Tibial artery (tissue), 4 donors: ENCODE measurements at regions not wholly inside any gene's neighbourhood (a gene's known extent, or its start where the extent isn't known, plus 50 kb on each side); places are given as distances from the start of the nearest gene placed in this dataset.

ENCODE experiments used
- DNase-seq, 2 donors: peaks; one replicate each; pipeline ENCODE4 v3.0.0-alpha.2; 2019
- H3K27ac ChIP-seq, 2 donors: fragments of 200-600 bp; sonication (generic) in 1 of 2; 1 replicate in 1 of 2; 2 replicates in 1 of 2; pipeline ENCODE4 v1.5.1; 2018 to 2019; ENCODE audit warnings: mild to moderate bottlenecking in 1 of 2
- H3K27me3 ChIP-seq, 2 donors: fragments of 200-600 bp; sonication (generic) in 1 of 2; one replicate each; pipeline versions ENCODE4 v1.5.1 to v1.6.0; 2016 to 2019
- H3K36me3 ChIP-seq, 3 donors: fragments of 200-600 bp; sonication (generic) in 2 of 3; one replicate each; pipeline ENCODE4 v1.5.1; 2016 to 2019; ENCODE audit warnings: mild to moderate bottlenecking in 2 of 3
- H3K4me1 ChIP-seq, 4 donors: fragments of 200-600 bp; sonication (generic) in 2 of 4; 1 replicate in 3 of 4; 2 replicates in 1 of 4; pipeline ENCODE4 v1.5.1; 2016 to 2019
- H3K4me3 ChIP-seq, 2 donors: fragments of 200-600 bp; sonication (generic) in 1 of 2; 1 replicate in 1 of 2; 2 replicates in 1 of 2; pipeline ENCODE4 v1.5.1; 2018 to 2019; ENCODE audit warnings: mild to moderate bottlenecking in 2 of 2
- H3K9me3 ChIP-seq, 3 donors: fragments of 200-600 bp; sonication (generic) in 1 of 3; one replicate each; pipeline ENCODE4 v1.5.1; 2016 to 2019
- CTCF ChIP-seq, 2 experiments: fragments of 200-600 bp in 1 of 2; fragments of 450-650 bp in 1 of 2; IDR thresholded peaks; one replicate each; pipeline ENCODE4 v1.5.1; 2017 to 2019; ENCODE audit warnings: antibody characterized with exemption in 2 of 2, mild to moderate bottlenecking in 1 of 2, moderate library complexity in 1 of 2
- intact Hi-C: fragments of 100-400 bp; cut with DNase I; formaldehyde crosslinking; loops from one replicate; pipeline ENCODE4 v1.15.0; 2023; ENCODE audit warnings: low total_unique reads

GRCh38 chr12:28966046-28966780, 182.9 kb upstream of the FAR2 start:
- peaks cover 0 to 7% (median 4%) of the 10 kb centered on the region in 4 donors for H3K4me1 ChIP-seq
- no peak for DNase-seq
- no peaks in the 10 kb centered on the region for H3K9me3 ChIP-seq
- no peaks in the 10 kb centered on the region for H3K36me3 ChIP-seq
- intact Hi-C loops, result no loop called here
- H3K27ac ChIP-seq, result no peak overlapping the region
- no peaks in the 10 kb centered on the region for H3K27me3 ChIP-seq
- no peak for TF ChIP-seq CTCF (IDR thresholded peaks at IDR 0.05)
- no peak overlapping the region for H3K4me3 ChIP-seq

GRCh38 chr12:28967426-28967825, 181.7 kb upstream of the FAR2 start:
- intact Hi-C loops, result no loop called here
- Histone ChIP-seq H3K9me3 (no peaks in the 10 kb centered on the region), H3K27me3 (no peaks in the 10 kb centered on the region), H3K4me1 (peaks cover 0 to 7% (median 4%) of the 10 kb centered on the region in 4 donors), H3K36me3 (no peaks in the 10 kb centered on the region), H3K4me3 (no peak overlapping the region), H3K27ac (no peak overlapping the region)
- DNase-seq, result no peak
- no peak for TF ChIP-seq CTCF (IDR thresholded peaks at IDR 0.05)

- intact Hi-C loops, result no loop called here
- no peaks in the 10 kb centered on the region for H3K36me3 ChIP-seq
- TF ChIP-seq CTCF (IDR thresholded peaks at IDR 0.05), result no peak
- H3K4me3 ChIP-seq, result no peak overlapping the region
- DNase-seq, result no peak
- H3K4me1 ChIP-seq, result no peaks in the 10 kb centered on the region
- no peaks in the 10 kb centered on the region for H3K27me3 ChIP-seq
- H3K27ac ChIP-seq, result no peak overlapping the region
- H3K9me3 ChIP-seq, result no peaks in the 10 kb centered on the region
Observed at GRCh38 chr12:28973491-28973890, 175.6 kb upstream of the FAR2 start.

- intact Hi-C loops, result no loop called here
- no peak for DNase-seq
- no peaks in the 10 kb centered on the region for H3K27me3 ChIP-seq
- TF ChIP-seq CTCF (IDR thresholded peaks at IDR 0.05), result no peak
- H3K4me1 ChIP-seq, result no peaks in the 10 kb centered on the region
- no peaks in the 10 kb centered on the region for H3K9me3 ChIP-seq
- H3K36me3 ChIP-seq, result no peaks in the 10 kb centered on the region
- H3K27ac ChIP-seq, result no peak overlapping the region
- H3K4me3 ChIP-seq, result no peak overlapping the region
Observed at GRCh38 chr12:28974166-28974565, 174.9 kb upstream of the FAR2 start.

GRCh38 chr12:28974883-28975282, 174.2 kb upstream of the FAR2 start:
- H3K27ac ChIP-seq, result no peak overlapping the region
- intact Hi-C loops, result no loop called here
- no peaks in the 10 kb centered on the region for H3K27me3 ChIP-seq
- H3K4me1 ChIP-seq, result no peaks in the 10 kb centered on the region
- no peaks in the 10 kb centered on the region for H3K9me3 ChIP-seq
- no peak overlapping the region for H3K4me3 ChIP-seq
- DNase-seq, result no peak
- TF ChIP-seq CTCF (IDR thresholded peaks at IDR 0.05), result no peak
- H3K36me3 ChIP-seq, result no peaks in the 10 kb centered on the region
